ENCODE measurements at regions not wholly inside any gene's neighbourhood (a gene's known extent, or its start where the extent isn't known, plus 50 kb on each side); places are given as distances from the start of the nearest gene placed in this dataset.

GRCh38 chr3:106431721-106432120 lies 562.9 kb upstream of the CBLB start:
- no peak overlapping the region for H2BK120ac ChIP-seq (ENCODE audit: insufficient read depth, low read length, poor library complexity)
- H2AFZ ChIP-seq (ENCODE audit: insufficient read depth, low read length, poor library complexity): no peak overlapping the region
- no peak overlapping the region for H3K4me2 ChIP-seq (ENCODE audit: low read length)
- no peak overlapping the region for H3K9ac ChIP-seq (ENCODE audit: low read length)
- WGBS (ENCODE audit: extremely low coverage, insufficient coverage, insufficient read length): no CpG with 5 or more reads among the region's 7 CpGs
- H4K91ac ChIP-seq (ENCODE audit: low read depth, low read length): no peak overlapping the region
- no peak overlapping the region for H2BK5ac ChIP-seq (ENCODE audit: low read depth, low read length, poor library complexity)
- H3K27me3 ChIP-seq (ENCODE audit: insufficient read depth, low read length): no peaks in the 10 kb centered on the region
- H4K12ac ChIP-seq (ENCODE audit: low read depth, low read length): no peak overlapping the region
- DNase-seq: no peak
- H3K4me1 ChIP-seq (ENCODE audit: control insufficient read depth in 1 of 2, insufficient read depth in 2 of 2, low read length in 2 of 2): peaks cover 0 to 2% of the 10 kb centered on the region in 2 experiments
- H3K79me2 ChIP-seq (ENCODE audit: control insufficient read depth, insufficient read depth, low read length, poor library complexity): no peaks in the 10 kb centered on the region
- H2AK5ac ChIP-seq (ENCODE audit: low read length): no peak overlapping the region
- no peak overlapping the region for H3K27ac ChIP-seq (ENCODE audit: low read depth, low read length)
- H4K8ac ChIP-seq (ENCODE audit: low read depth, low read length): no peak overlapping the region
- no peak overlapping the region for H3K23ac ChIP-seq (ENCODE audit: low read length)
- H3K4ac ChIP-seq (ENCODE audit: low read depth, low read length): no peak overlapping the region
- H3K4me3 ChIP-seq (ENCODE audit: low read depth, low read length): no peak overlapping the region
- no peak overlapping the region for H2BK12ac ChIP-seq (ENCODE audit: low read length)
- H3K18ac ChIP-seq (ENCODE audit: low read length): no peak overlapping the region
- H3K79me1 ChIP-seq (ENCODE audit: low read length): no peaks in the 10 kb centered on the region
- H3K36me3 ChIP-seq (ENCODE audit: control insufficient read depth in 1 of 2, insufficient read depth in 2 of 2, low read length in 2 of 2): no peaks in the 10 kb centered on the region
- no peak overlapping the region for H3K14ac ChIP-seq (ENCODE audit: low read length)
- H3K9me3 ChIP-seq (ENCODE audit: insufficient read depth, low read depth, low read length): no peaks in the 10 kb centered on the region

- no peak overlapping the region for H4K12ac ChIP-seq (ENCODE audit: low read depth, low read length)
- no peak overlapping the region for H3K4me3 ChIP-seq (ENCODE audit: low read depth, low read length)
- H4K91ac ChIP-seq (ENCODE audit: low read depth, low read length): no peak overlapping the region
- DNase-seq: no peak
- H4K8ac ChIP-seq (ENCODE audit: low read depth, low read length): no peak overlapping the region
- no peak overlapping the region for H3K27ac ChIP-seq (ENCODE audit: low read depth, low read length)
- H2BK120ac ChIP-seq (ENCODE audit: insufficient read depth, low read length, poor library complexity): no peak overlapping the region
- H3K79me1 ChIP-seq (ENCODE audit: low read length): no peaks in the 10 kb centered on the region
- no peak overlapping the region for H3K4ac ChIP-seq (ENCODE audit: low read depth, low read length)
- no peak overlapping the region for H3K18ac ChIP-seq (ENCODE audit: low read length)
- no peak overlapping the region for H2AK5ac ChIP-seq (ENCODE audit: low read length)
- H2BK5ac ChIP-seq (ENCODE audit: low read depth, low read length, poor library complexity): no peak overlapping the region
- no CpG with 5 or more reads among the region's 1 CpG for WGBS (ENCODE audit: extremely low coverage, insufficient coverage, insufficient read length)
- no peaks in the 10 kb centered on the region for H3K9me3 ChIP-seq (ENCODE audit: insufficient read depth, low read depth, low read length)
- no peaks in the 10 kb centered on the region for H3K36me3 ChIP-seq (ENCODE audit: control insufficient read depth in 1 of 2, insufficient read depth in 2 of 2, low read length in 2 of 2)
- no peak overlapping the region for H2AFZ ChIP-seq (ENCODE audit: insufficient read depth, low read length, poor library complexity)
- H3K4me2 ChIP-seq (ENCODE audit: low read length): no peak overlapping the region
- no peak overlapping the region for H3K23ac ChIP-seq (ENCODE audit: low read length)
- H3K27me3 ChIP-seq (ENCODE audit: insufficient read depth, low read length): no peaks in the 10 kb centered on the region
- no peak overlapping the region for H3K14ac ChIP-seq (ENCODE audit: low read length)
- no peaks in the 10 kb centered on the region for H3K79me2 ChIP-seq (ENCODE audit: control insufficient read depth, insufficient read depth, low read length, poor library complexity)
- H3K9ac ChIP-seq (ENCODE audit: low read length): no peak overlapping the region
- H2BK12ac ChIP-seq (ENCODE audit: low read length): no peak overlapping the region
- no peaks in the 10 kb centered on the region for H3K4me1 ChIP-seq (ENCODE audit: control insufficient read depth in 1 of 2, insufficient read depth in 2 of 2, low read length in 2 of 2)
These were observed 567.2 kb upstream of the CBLB start for GRCh38 chr3:106435899-106436453.

- DNase-seq: no peak
- H3K4me2 ChIP-seq (ENCODE audit: low read length): no peak overlapping the region
- H3K79me2 ChIP-seq (ENCODE audit: control insufficient read depth, insufficient read depth, low read length, poor library complexity): no peaks in the 10 kb centered on the region
- no peak overlapping the region for H2AFZ ChIP-seq (ENCODE audit: insufficient read depth, low read length, poor library complexity)
- H3K4me1 ChIP-seq (ENCODE audit: control insufficient read depth in 1 of 2, insufficient read depth in 2 of 2, low read length in 2 of 2): no peaks in the 10 kb centered on the region
- H3K9me3 ChIP-seq (ENCODE audit: insufficient read depth, low read depth, low read length): no peaks in the 10 kb centered on the region
- H3K14ac ChIP-seq (ENCODE audit: low read length): no peak overlapping the region
- H4K8ac ChIP-seq (ENCODE audit: low read depth, low read length): no peak overlapping the region
- H4K91ac ChIP-seq (ENCODE audit: low read depth, low read length): no peak overlapping the region
- H3K23ac ChIP-seq (ENCODE audit: low read length): no peak overlapping the region
- WGBS (ENCODE audit: extremely low coverage, insufficient coverage, insufficient read length): no CpG with 5 or more reads among the region's 1 CpG
- no peak overlapping the region for H2BK120ac ChIP-seq (ENCODE audit: insufficient read depth, low read length, poor library complexity)
- H3K4me3 ChIP-seq (ENCODE audit: low read depth, low read length): no peak overlapping the region
- H2BK5ac ChIP-seq (ENCODE audit: low read depth, low read length, poor library complexity): no peak overlapping the region
- H2BK12ac ChIP-seq (ENCODE audit: low read length): no peak overlapping the region
- H3K27me3 ChIP-seq (ENCODE audit: insufficient read depth, low read length): no peaks in the 10 kb centered on the region
- H3K36me3 ChIP-seq (ENCODE audit: control insufficient read depth in 1 of 2, insufficient read depth in 2 of 2, low read length in 2 of 2): no peaks in the 10 kb centered on the region
- no peak overlapping the region for H2AK5ac ChIP-seq (ENCODE audit: low read length)
- no peak overlapping the region for H3K9ac ChIP-seq (ENCODE audit: low read length)
- H3K4ac ChIP-seq (ENCODE audit: low read depth, low read length): no peak overlapping the region
- H4K12ac ChIP-seq (ENCODE audit: low read depth, low read length): no peak overlapping the region
- no peak overlapping the region for H3K27ac ChIP-seq (ENCODE audit: low read depth, low read length)
- no peaks in the 10 kb centered on the region for H3K79me1 ChIP-seq (ENCODE audit: low read length)
- H3K18ac ChIP-seq (ENCODE audit: low read length): no peak overlapping the region
These were observed 570.1 kb upstream of the CBLB start for GRCh38 chr3:106438887-106439286.

- H3K4ac ChIP-seq (ENCODE audit: low read depth, low read length): no peak overlapping the region
- H3K9ac ChIP-seq (ENCODE audit: low read length): no peak overlapping the region
- H3K27ac ChIP-seq (ENCODE audit: low read depth, low read length): no peak overlapping the region
- no peak overlapping the region for H2BK120ac ChIP-seq (ENCODE audit: insufficient read depth, low read length, poor library complexity)
- H3K23ac ChIP-seq (ENCODE audit: low read length): no peak overlapping the region
- no peak overlapping the region for H2BK12ac ChIP-seq (ENCODE audit: low read length)
- WGBS (ENCODE audit: extremely low coverage, insufficient coverage, insufficient read length): no CpG with 5 or more reads among the region's 2 CpGs
- no peak overlapping the region for H4K8ac ChIP-seq (ENCODE audit: low read depth, low read length)
- no peak overlapping the region for H4K91ac ChIP-seq (ENCODE audit: low read depth, low read length)
- no peak overlapping the region for H2AFZ ChIP-seq (ENCODE audit: insufficient read depth, low read length, poor library complexity)
- H3K4me3 ChIP-seq (ENCODE audit: low read depth, low read length): no peak overlapping the region
- no peak overlapping the region for H4K12ac ChIP-seq (ENCODE audit: low read depth, low read length)
- no peak overlapping the region for H3K4me2 ChIP-seq (ENCODE audit: low read length)
- no peaks in the 10 kb centered on the region for H3K27me3 ChIP-seq (ENCODE audit: insufficient read depth, low read length)
- no peak overlapping the region for H3K14ac ChIP-seq (ENCODE audit: low read length)
- H3K4me1 ChIP-seq (ENCODE audit: control insufficient read depth in 1 of 2, insufficient read depth in 2 of 2, low read length in 2 of 2): no peaks in the 10 kb centered on the region
- no peak for DNase-seq
- no peaks in the 10 kb centered on the region for H3K36me3 ChIP-seq (ENCODE audit: control insufficient read depth in 1 of 2, insufficient read depth in 2 of 2, low read length in 2 of 2)
- no peaks in the 10 kb centered on the region for H3K79me2 ChIP-seq (ENCODE audit: control insufficient read depth, insufficient read depth, low read length, poor library complexity)
- H2BK5ac ChIP-seq (ENCODE audit: low read depth, low read length, poor library complexity): no peak overlapping the region
- H2AK5ac ChIP-seq (ENCODE audit: low read length): no peak overlapping the region
- H3K79me1 ChIP-seq (ENCODE audit: low read length): no peaks in the 10 kb centered on the region
- no peaks in the 10 kb centered on the region for H3K9me3 ChIP-seq (ENCODE audit: insufficient read depth, low read depth, low read length)
- no peak overlapping the region for H3K18ac ChIP-seq (ENCODE audit: low read length)
These were observed 571.9 kb upstream of the CBLB start for GRCh38 chr3:106440672-106441071.

All from trophoblast cell (in vitro differentiated cells and primary cell).